ENCODE measurements at regions not wholly inside any gene's neighbourhood (a gene's known extent, or its start where the extent isn't known, plus 50 kb on each side); places are given as distances from the start of the nearest gene placed in this dataset.

- DNase-seq (ENCODE audit: low read depth, low spot score), result no peak
- no peak overlapping the region for H3K27ac ChIP-seq
Observed at GRCh38 chr12:98228683-98229539, 286.5 kb upstream of the TMPO start.

- no peak for DNase-seq (ENCODE audit: low read depth, low spot score)
- H3K27ac ChIP-seq, result no peak overlapping the region
Observed at GRCh38 chr12:98229540-98229924, 285.9 kb upstream of the TMPO start.

GRCh38 chr12:98232753-98233390, 282.5 kb upstream of the TMPO start:
- H3K27ac ChIP-seq, result no peak overlapping the region
- no peak for DNase-seq (ENCODE audit: low read depth, low spot score)

- DNase-seq (ENCODE audit: low read depth, low spot score), result no peak
- no peak overlapping the region for H3K27ac ChIP-seq
Observed at GRCh38 chr12:98235301-98235700, 280.1 kb upstream of the TMPO start.

GRCh38 chr12:98238515-98239130, 276.8 kb upstream of the TMPO start:
- DNase-seq (ENCODE audit: low read depth, low spot score), result no peak
- no peak overlapping the region for H3K27ac ChIP-seq

GRCh38 chr12:98243190-98243589, 272.2 kb upstream of the TMPO start:
- DNase-seq (ENCODE audit: low read depth, low spot score), result no peak
- no peak overlapping the region for H3K27ac ChIP-seq

GRCh38 chr12:98244136-98244535, 271.3 kb upstream of the TMPO start:
- no peak overlapping the region for H3K27ac ChIP-seq
- no peak for DNase-seq (ENCODE audit: low read depth, low spot score)

GRCh38 chr12:98253207-98254037, 262.0 kb upstream of the TMPO start:
- no peak for DNase-seq (ENCODE audit: low read depth, low spot score)
- H3K27ac ChIP-seq, result no peak overlapping the region

GRCh38 chr12:98256830-98257229, 258.6 kb upstream of the TMPO start:
- no peak overlapping the region for H3K27ac ChIP-seq
- no peak for DNase-seq (ENCODE audit: low read depth, low spot score)

GRCh38 chr12:98259693-98260092, 255.7 kb upstream of the TMPO start:
- no peak overlapping the region for H3K27ac ChIP-seq
- no peak for DNase-seq (ENCODE audit: low read depth, low spot score)

- no peak for DNase-seq (ENCODE audit: low read depth, low spot score)
- H3K27ac ChIP-seq, result no peak overlapping the region
Observed at GRCh38 chr12:98260276-98260675, 255.1 kb upstream of the TMPO start.

GRCh38 chr12:98262902-98263301, 252.5 kb upstream of the TMPO start:
- no peak for DNase-seq (ENCODE audit: low read depth, low spot score)
- H3K27ac ChIP-seq, result no peak overlapping the region

- no peak for DNase-seq (ENCODE audit: low read depth, low spot score)
- no peak overlapping the region for H3K27ac ChIP-seq
Observed at GRCh38 chr12:98274430-98275130, 240.8 kb upstream of the TMPO start.

- no peak for DNase-seq (ENCODE audit: low read depth, low spot score)
- H3K27ac ChIP-seq, result no peak overlapping the region
Observed at GRCh38 chr12:98275131-98275475, 240.3 kb upstream of the TMPO start.

- DNase-seq (ENCODE audit: low read depth, low spot score), result no peak
- H3K27ac ChIP-seq, result no peak overlapping the region
Observed at GRCh38 chr12:98280152-98280551, 235.2 kb upstream of the TMPO start.

GRCh38 chr12:98280621-98281020, 234.8 kb upstream of the TMPO start:
- H3K27ac ChIP-seq, result no peak overlapping the region
- DNase-seq (ENCODE audit: low read depth, low spot score), result no peak

- no peak overlapping the region for H3K27ac ChIP-seq
- no peak for DNase-seq (ENCODE audit: low read depth, low spot score)
Observed at GRCh38 chr12:98291828-98292227, 223.6 kb upstream of the TMPO start.

- DNase-seq (ENCODE audit: low read depth, low spot score), result no peak
- H3K27ac ChIP-seq, result no peak overlapping the region
Observed at GRCh38 chr12:98294051-98294805, 221.2 kb upstream of the TMPO start.

GRCh38 chr12:98295681-98296080, 219.7 kb upstream of the TMPO start:
- H3K27ac ChIP-seq, result no peak overlapping the region
- DNase-seq (ENCODE audit: low read depth, low spot score), result no peak

All from epithelial cell of prostate (primary cell).